Endothelial cell of umbilical vein (primary cell): ENCODE measurements at regions not wholly inside any gene's neighbourhood (a gene's known extent, or its start where the extent isn't known, plus 50 kb on each side); places are given as distances from the start of the nearest gene placed in this dataset.

Source experiments
- BruUV-seq: library from RNA; stranded (reverse); fragments of 400-500 nt; replicated peaks from 2 replicates; lab custom pipeline; 2021; lab: Mats Ljungman, UMichigan
- CTCF ChIA-PET: fragments of 300-600, 350-600 bp; sonication (Branson Sonifier 250); formaldehyde crosslinking; loops from one replicate; lab custom pipeline; 2021; ENCODE audit warnings: antibody characterized with exemption, inconsistent platforms; lab: Charles Lee
- POLR2A ChIA-PET: fragments of 300-600, 350-600 bp; sonication (Branson Sonifier 250); formaldehyde crosslinking; loops from one replicate; lab custom pipeline; 2021; ENCODE audit warnings: antibody characterized with exemption, inconsistent platforms; lab: Charles Lee
- DNase-seq: peaks from one replicate; pipeline ENCODE4 v3.0.0-alpha.2; 2011; ENCODE audit warnings: low read depth, low spot score
- FAIRE-seq: peaks from 2 replicates; lab custom pipeline; 2011; peaks lifted over from hg19 to GRCh38; lab: Jason Lieb, UNC
- H2AFZ ChIP-seq: 2 replicates; pipeline ENCODE4 v1.6.0; 2012; ENCODE audit warnings: low read depth, low read length, control low read depth, inconsistent platforms
- H3K27ac ChIP-seq: 2 replicates; pipeline ENCODE4 v1.5.1; 2011; ENCODE audit warnings: low read depth, mild to moderate bottlenecking, control low read depth, low read length, moderate library complexity; ENCODE audit not compliant: insufficient read depth
- H3K27me3 ChIP-seq, 2 experiments: 2 replicates each; pipeline versions ENCODE4 v1.6.0 to v1.6.1; 2011; ENCODE audit warnings: low read length in 2 of 2, mixed read lengths in 1 of 2; ENCODE audit not compliant: control insufficient read depth in 2 of 2, insufficient read depth in 2 of 2
- H3K36me3 ChIP-seq, 2 experiments: 2 replicates in 1 of 2; 3 replicates in 1 of 2; pipeline ENCODE4 v1.5.1; 2011; ENCODE audit warnings: low read length in 2 of 2, mild to moderate bottlenecking in 1 of 2, moderate library complexity in 1 of 2; ENCODE audit not compliant: control insufficient read depth in 2 of 2, insufficient read depth in 2 of 2; ENCODE audit errors: extremely low read depth in 1 of 2
- H3K4me1 ChIP-seq: 3 replicates; pipeline ENCODE4 v1.5.1; 2011; ENCODE audit warnings: mild to moderate bottlenecking, low read length; ENCODE audit not compliant: control insufficient read depth, insufficient read depth; ENCODE audit errors: extremely low read depth
- H3K4me2 ChIP-seq: 2 replicates; pipeline ENCODE4 v1.6.1; 2011; ENCODE audit warnings: low read length, control low read depth, mixed read lengths; ENCODE audit not compliant: insufficient read depth
- H3K4me3 ChIP-seq, 3 experiments: fragments of 200-600 bp in 1 of 3; sonication (generic), shearing (Covaris generic) in 1 of 3; replicated peaks in 1 of 3; 2 replicates each; pipeline ENCODE4 v1.5.1; 2011 to 2016; ENCODE audit warnings: control low read depth in 3 of 3, low read length in 3 of 3, mild to moderate bottlenecking in 2 of 3, inconsistent platforms in 1 of 3, low read depth in 1 of 3, moderate library complexity in 1 of 3; ENCODE audit not compliant: insufficient read depth in 1 of 3
- H3K79me2 ChIP-seq: 2 replicates; pipeline ENCODE4 v1.6.0; 2012; ENCODE audit warnings: low read length, inconsistent platforms; ENCODE audit not compliant: control insufficient read depth, insufficient read depth
- H3K9ac ChIP-seq: replicated peaks from 2 replicates; pipeline ENCODE3; 2011; ENCODE audit warnings: low read length, control low read depth; ENCODE audit not compliant: insufficient read depth; ENCODE audit errors: extremely low read depth
- H3K9me1 ChIP-seq: replicated peaks from 3 replicates; pipeline ENCODE4 v1.6.0; 2011; ENCODE audit warnings: mild to moderate bottlenecking, low read length; ENCODE audit not compliant: control insufficient read depth, insufficient read depth; ENCODE audit errors: extremely low read depth
- H3K9me3 ChIP-seq: replicated peaks from 2 replicates; pipeline ENCODE4 v1.5.1; 2012; ENCODE audit warnings: low read length, inconsistent platforms; ENCODE audit not compliant: control insufficient read depth, insufficient read depth
- H4K20me1 ChIP-seq: replicated peaks from 2 replicates; pipeline ENCODE3; 2011; ENCODE audit warnings: mild to moderate bottlenecking, low read length; ENCODE audit not compliant: control insufficient read depth, insufficient read depth; ENCODE audit errors: extremely low read depth
- FOS ChIP-seq: IDR thresholded peaks from 2 replicates; pipeline ENCODE4 v1.6.1; 2011; ENCODE audit warnings: mild to moderate bottlenecking, low read length, moderate library complexity, borderline replicate concordance; ENCODE audit not compliant: insufficient read depth
- GATA2 ChIP-seq: IDR thresholded peaks from 2 replicates; pipeline ENCODE4 v1.7.0; 2011; ENCODE audit warnings: low read depth, mild to moderate bottlenecking, moderate library complexity, mixed read lengths, low read length; ENCODE audit not compliant: insufficient read length, insufficient read depth
- JUN ChIP-seq: IDR thresholded peaks from 2 replicates; pipeline ENCODE4 v1.6.1; 2011; ENCODE audit warnings: borderline replicate concordance, low read depth; ENCODE audit not compliant: insufficient read length, insufficient read depth
- MAX ChIP-seq: IDR thresholded peaks from 2 replicates; pipeline ENCODE4 v1.6.1; 2011; ENCODE audit not compliant: insufficient read depth, insufficient read length
- dilution Hi-C: fragments of 300-500 bp; cut with MboI; formaldehyde crosslinking; loops from one replicate; pipeline ENCODE4 v1.15.0; 2019; ENCODE audit warnings: low sequenced_read_pairs; ENCODE audit not compliant: extremely low pct_ligation_motif_present
- intact Hi-C: fragments of 100-400 bp; cut with micrococcal nuclease; formaldehyde crosslinking; loops from one replicate; pipeline ENCODE4 v1.10.0; 2022
- TF ChIP-seq, protein P1 (sequence below), 2 donors: IDR thresholded peaks; 1 replicate in 1 of 2; 2 replicates in 1 of 2; pipeline ENCODE4 v1.5.1; 2011; ENCODE audit warnings: low read length in 2 of 2, mild to moderate bottlenecking in 2 of 2, moderate library complexity in 2 of 2, control low read depth in 1 of 2, inconsistent platforms in 1 of 2, low read depth in 1 of 2; ENCODE audit not compliant: insufficient read depth in 1 of 2; ENCODE audit errors: extremely low read depth in 1 of 2

DNA sequence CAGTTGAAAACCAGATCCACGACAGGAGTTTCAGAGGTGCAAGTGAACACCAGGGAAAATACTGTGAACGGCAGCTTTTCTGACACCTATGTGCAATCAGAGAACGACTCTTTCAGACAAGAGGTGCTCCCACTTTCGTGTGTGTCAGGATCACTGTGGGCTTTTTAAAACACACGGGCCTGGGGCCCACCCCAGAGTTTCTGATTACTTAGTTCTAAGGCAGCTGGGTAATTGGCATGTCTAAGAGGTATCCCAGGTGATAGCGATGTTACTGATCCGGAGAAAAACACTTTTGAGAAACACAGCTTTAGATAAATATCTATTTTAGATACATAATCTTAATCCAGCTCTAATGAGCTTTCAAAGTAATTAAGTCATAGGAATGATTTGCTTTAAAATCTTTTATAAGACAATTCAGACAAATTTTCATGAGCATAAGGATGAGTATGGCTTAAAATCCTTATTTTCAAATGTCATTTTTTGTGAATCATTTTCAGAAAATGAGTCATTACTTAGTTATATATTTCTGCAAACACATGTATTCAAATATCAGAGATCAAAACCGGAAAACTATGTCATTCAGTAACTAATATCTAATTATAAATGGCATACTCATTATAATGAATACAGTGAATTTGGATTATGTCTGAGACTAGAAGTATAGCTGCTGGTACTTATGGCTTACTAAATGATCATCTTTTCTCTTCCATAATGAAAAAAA lies 217.9 kb upstream of the PSMD7 start:
- FAIRE-seq (no peak), DNase-seq (no peak)
- H3K9me1 ChIP-seq: no peaks in the 10 kb centered on the region
- dilution Hi-C loops (no loop called here), intact Hi-C loops (no loop called here)
- no TSS peak for BruUV-seq
- no peak overlapping the region for H3K4me2 ChIP-seq
- no peak overlapping the region for H3K27ac ChIP-seq
- H3K4me3 ChIP-seq: no peak overlapping the region
- H3K27me3 ChIP-seq: no peaks in the 10 kb centered on the region
- POLR2A ChIA-PET: no interaction called here
- no peaks in the 10 kb centered on the region for H3K36me3 ChIP-seq
- peak; percentile 3 for TF ChIP-seq JUN
- TF ChIP-seq GATA2: no peak
- H3K4me1 ChIP-seq: no peaks in the 10 kb centered on the region
- no peak overlapping the region for H3K9ac ChIP-seq
- H4K20me1 ChIP-seq: no peaks in the 10 kb centered on the region
- no peak overlapping the region for H2AFZ ChIP-seq
- CTCF ChIA-PET: no interaction called here
- no peaks in the 10 kb centered on the region for H3K9me3 ChIP-seq
- H3K79me2 ChIP-seq: no peaks in the 10 kb centered on the region

GRCh38 chr16:74076568-74076967 lies 220.0 kb upstream of the PSMD7 start:
- no TSS peak for BruUV-seq
- DNase-seq (no peak), FAIRE-seq (no peak)
- Histone ChIP-seq H3K27ac (no peak overlapping the region), H3K36me3 (no peaks in the 10 kb centered on the region), H3K9me3 (no peaks in the 10 kb centered on the region), H3K4me1 (no peaks in the 10 kb centered on the region), H3K27me3 (no peaks in the 10 kb centered on the region), H3K4me3 (no peak overlapping the region), H3K79me2 (no peaks in the 10 kb centered on the region), H3K4me2 (no peak overlapping the region), H3K9me1 (no peaks in the 10 kb centered on the region), H2AFZ (no peak overlapping the region), H3K9ac (no peak overlapping the region), H4K20me1 (no peaks in the 10 kb centered on the region)
- dilution Hi-C loops: no loop called here
- TF ChIP-seq GATA2 (no peak), MAX (no peak), JUN (no peak), FOS (no peak)
- TF ChIP-seq, protein P1, sequence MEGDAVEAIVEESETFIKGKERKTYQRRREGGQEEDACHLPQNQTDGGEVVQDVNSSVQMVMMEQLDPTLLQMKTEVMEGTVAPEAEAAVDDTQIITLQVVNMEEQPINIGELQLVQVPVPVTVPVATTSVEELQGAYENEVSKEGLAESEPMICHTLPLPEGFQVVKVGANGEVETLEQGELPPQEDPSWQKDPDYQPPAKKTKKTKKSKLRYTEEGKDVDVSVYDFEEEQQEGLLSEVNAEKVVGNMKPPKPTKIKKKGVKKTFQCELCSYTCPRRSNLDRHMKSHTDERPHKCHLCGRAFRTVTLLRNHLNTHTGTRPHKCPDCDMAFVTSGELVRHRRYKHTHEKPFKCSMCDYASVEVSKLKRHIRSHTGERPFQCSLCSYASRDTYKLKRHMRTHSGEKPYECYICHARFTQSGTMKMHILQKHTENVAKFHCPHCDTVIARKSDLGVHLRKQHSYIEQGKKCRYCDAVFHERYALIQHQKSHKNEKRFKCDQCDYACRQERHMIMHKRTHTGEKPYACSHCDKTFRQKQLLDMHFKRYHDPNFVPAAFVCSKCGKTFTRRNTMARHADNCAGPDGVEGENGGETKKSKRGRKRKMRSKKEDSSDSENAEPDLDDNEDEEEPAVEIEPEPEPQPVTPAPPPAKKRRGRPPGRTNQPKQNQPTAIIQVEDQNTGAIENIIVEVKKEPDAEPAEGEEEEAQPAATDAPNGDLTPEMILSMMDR (IDR thresholded peaks at IDR 0.05; ENCODE audit: extremely low read depth in 1 of 2, insufficient read depth in 1 of 2, low read depth in 1 of 2, low read length in 2 of 2): no peak
- intact Hi-C loops: no loop called here
- CTCF ChIA-PET: no interaction called here
- POLR2A ChIA-PET: no interaction called here
